ENCODE measurements at regions not wholly inside any gene's neighbourhood (a gene's known extent, or its start where the extent isn't known, plus 50 kb on each side); places are given as distances from the start of the nearest gene placed in this dataset.

DNA sequence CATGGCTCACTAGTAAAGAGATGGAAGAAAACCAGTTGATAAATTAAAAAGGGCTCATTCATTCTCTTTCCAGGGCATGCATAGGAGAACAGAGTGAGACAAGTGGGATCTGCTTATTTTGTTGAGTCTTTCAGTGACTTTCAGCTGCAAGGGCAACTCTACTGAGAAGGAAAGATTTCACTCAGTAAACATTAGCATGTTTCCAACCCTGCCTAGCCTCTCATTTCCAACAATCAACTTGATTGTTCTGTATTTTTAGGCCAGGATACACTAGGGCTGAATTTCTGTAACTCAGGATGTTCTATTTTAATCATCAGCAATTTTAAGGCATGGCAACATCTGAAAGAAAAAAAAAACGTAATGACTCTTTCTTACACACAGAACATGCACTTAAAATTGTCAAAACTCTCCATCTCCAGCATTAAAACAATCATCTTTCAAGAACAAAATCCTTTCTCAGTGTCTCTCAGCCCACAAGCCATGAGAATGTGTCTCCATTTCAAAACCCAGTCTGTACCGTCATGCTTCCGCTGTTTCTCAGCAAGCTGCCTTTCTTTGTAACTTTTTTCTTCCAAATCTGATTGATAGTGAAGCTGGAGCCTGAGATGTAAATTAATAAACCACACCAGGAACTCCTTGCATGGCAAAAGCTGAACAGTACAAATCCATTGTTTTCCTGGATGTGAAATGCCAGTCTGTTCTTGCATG is 147.2 kb upstream of the KLF14 start:
- DNase-seq, result peak in 1 of 2 donors; percentile 0

DNA sequence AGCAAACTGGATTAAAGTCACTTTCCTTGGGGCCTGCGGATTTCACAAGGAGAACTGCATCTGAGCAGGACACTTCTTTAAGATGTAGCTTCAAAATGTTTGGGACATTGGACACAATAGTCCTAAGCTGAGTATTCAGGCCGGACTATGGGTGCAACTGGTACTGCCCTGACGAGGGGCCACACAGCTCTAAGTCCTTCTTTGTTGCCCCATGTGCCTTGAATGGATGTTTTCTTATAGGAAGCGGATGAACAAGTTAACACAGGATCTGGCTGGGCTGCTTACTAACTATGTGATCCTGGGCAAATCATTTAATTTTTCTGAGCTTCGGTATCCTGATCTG is 147.8 kb upstream of the KLF14 start:
- no peak for DNase-seq

GRCh38 chr7:130882396-130882795 is 148.4 kb upstream of the KLF14 start:
- DNase-seq, result no peak

DNA sequence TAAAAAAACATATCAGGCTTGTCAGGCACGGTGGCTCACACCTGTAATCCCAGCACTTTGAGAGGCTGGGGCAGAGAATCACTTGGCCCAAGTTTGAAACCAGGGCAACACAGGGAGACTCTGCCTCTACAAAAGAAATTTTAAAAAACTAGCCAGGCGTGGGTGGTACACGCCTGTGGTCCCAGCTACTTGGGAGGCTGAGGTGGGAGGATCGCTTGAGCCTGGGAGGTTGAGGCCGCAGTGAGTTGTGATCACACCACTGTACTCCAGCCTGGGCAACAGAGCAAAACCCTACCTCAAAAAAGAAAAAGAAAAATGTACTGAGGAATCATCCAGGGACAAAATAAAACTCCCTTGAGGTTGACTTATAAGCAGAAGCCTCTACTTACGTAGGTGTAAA is 149.9 kb upstream of the KLF14 start:
- DNase-seq, result no peak

DNA sequence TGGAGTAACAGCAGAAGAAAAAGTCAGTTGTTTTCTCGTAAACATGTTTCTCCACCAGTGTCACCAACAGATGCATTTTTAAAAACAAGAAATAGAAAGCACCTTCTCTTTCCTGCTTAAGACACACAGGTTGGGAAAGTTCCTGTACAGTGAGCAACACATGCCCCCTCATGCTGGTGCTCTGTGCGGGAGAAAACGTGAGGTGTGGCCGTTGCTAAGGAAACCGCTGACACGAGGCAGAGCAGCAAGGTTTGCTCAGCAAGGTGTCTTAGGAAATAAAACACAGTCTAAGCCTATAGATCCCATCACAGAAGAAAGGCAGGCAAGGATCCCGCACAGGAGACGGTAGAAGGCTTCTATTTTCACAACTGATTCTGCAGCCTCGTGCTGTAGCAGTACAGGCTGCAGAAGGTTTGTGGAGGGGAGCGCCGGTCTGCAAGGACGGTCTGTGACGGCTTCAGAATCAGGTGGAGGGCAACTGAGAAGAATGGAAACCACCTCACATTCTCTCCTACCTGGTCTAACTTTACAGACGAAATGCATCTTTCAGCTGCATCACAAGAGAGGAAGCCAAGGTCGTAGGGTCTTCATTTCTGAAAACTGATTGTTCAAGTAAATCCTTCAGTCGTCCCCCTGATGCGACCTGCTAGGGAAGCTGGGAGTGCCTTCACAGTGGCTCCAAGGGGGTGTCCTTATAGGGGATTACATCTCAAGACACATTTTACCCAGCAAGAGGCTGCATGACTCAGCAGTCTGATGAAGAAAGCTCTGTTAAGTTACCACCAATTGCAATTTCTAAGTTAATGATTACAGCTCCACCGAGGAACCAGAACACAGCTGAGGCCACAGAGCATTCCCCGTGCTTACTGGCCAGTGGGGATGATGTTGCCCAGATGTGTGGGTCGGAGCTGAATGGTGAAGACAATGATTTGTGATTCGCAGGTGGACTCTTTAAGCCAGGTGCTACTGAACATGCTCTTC is 150.7 kb upstream of the KLF14 start:
- DNase-seq, result no peak

DNA sequence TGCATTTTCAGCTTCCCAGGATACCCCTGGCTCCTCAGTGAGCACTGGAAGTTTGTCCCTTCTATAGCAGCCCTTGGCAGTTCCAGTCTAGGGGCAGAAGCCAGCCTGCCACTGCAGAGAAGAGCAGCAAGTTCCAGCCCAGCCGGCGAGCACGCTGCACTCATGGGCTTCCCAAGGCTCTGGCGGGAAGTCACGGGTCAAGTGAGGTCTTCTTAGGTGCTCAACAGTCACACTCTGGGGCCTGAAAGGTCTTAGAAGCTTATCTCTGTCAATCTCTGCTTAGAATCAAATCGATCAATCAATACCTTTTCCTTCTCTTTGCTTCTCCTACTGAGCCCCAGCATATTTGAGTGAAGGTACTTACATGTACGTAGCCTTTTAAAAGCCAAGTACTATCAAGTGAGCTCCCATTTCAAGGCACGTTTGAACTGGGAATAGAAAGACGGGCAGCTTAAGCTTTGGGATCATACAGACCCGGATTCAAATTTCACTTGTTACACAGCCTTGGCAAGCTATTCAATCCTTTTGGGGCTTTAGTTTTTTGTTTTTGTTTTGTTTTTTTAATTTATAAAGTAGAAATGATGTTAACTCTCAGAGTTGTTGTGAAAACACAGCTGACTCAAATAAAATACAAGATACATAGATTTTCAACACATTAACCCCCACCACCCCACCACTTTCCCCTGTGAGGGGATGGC is 152.6 kb upstream of the KLF14 start:
- DNase-seq, result no peak

DNA sequence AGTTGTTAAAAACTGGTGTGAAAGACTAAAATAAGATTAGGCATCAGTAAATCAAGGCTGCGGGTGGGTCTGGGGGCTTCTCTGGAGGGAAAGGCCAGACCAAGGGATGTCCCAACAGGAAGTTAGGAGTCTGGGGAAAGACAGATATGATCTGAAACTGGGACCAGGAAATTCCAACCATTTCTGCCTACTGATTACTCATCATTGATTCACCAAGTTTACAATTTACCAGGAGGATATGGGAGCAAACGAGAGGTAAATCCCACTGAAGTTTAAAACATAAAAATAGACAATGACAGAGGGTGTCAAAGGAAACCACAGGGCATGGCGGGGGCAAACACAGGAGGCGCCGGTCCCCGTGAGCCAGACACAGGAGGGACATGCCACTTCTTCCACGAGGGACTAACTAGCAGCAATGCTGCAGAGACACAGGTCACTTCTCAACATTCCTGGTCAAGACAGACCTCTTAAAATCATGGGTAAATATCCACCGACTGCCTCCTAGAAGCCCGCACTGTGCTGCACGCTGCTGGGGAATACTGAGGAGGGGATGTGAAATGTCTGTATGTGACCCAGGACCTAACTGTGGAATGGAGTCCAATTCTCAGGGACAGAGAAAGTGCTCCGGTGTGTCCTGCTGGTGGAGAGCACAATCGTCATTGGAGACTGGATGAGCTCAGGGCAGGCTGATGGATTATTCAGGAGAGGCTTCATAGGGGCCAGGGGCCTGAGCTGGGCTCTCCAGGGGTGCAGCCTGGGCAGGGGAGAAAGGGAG is 153.4 kb upstream of the KLF14 start:
- no peak for DNase-seq

- DNase-seq, result no peak
Observed at GRCh38 chr7:130887957-130888371, 154.0 kb upstream of the KLF14 start.

DNA sequence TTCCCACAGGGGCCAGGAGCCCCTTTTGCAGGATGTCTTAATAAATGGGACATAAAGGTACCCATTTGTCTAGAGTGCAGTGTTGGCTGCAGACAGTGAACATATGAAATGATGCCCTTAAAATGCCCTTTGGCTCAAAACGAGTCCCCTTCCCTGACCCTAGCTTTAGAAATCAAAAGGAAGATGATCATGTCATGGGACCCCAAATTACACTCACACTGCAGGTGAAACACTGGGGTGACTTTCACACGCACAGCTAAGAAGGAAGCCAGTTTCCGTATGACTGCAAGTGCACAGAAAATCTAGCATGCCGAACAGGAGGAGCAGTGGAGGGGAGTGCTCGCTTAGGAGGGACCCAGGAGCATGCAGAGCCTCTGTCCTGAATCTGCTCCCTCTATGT is 154.5 kb upstream of the KLF14 start:
- DNase-seq, result no peak

DNA sequence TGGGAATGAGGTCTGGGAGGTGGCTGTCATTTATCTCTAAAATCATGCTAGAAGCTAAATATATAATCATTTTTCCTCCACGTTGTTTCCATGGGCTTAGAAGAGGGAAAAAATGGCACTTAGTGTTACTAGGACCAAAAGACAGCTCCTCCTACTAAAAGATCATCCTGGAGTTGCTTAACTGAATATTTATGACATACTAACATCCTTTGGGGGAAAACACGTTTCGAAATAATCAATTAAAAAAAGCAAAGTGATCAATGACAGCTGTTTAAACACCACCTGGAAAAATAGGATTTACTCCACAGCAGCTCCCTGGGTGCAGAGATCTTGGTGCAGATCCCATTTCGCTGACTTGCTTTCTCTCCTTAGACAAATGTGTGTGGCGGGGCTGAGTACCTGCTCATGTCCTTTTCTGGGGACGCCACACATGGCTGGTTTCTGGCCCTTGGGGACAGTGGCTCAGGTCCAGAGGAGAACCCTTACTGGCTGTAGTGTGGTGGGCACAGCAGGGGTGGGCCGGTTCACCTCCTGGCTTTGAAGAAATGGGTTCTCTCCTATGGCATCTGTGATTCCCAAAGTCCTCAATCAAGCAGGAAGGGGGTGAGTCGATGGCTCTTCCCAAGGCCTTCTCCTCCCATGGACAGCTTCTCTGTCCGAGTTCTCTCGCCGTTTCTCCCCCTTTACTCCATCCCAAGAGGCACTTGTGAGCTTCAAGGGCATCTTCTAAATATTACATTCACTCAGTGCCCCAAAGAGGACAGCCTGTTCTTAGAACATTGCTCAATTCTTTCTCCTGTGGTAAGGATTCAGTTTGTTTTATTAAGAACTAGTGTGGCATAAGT is 156.4 kb upstream of the KLF14 start:
- no peak for DNase-seq

DNA sequence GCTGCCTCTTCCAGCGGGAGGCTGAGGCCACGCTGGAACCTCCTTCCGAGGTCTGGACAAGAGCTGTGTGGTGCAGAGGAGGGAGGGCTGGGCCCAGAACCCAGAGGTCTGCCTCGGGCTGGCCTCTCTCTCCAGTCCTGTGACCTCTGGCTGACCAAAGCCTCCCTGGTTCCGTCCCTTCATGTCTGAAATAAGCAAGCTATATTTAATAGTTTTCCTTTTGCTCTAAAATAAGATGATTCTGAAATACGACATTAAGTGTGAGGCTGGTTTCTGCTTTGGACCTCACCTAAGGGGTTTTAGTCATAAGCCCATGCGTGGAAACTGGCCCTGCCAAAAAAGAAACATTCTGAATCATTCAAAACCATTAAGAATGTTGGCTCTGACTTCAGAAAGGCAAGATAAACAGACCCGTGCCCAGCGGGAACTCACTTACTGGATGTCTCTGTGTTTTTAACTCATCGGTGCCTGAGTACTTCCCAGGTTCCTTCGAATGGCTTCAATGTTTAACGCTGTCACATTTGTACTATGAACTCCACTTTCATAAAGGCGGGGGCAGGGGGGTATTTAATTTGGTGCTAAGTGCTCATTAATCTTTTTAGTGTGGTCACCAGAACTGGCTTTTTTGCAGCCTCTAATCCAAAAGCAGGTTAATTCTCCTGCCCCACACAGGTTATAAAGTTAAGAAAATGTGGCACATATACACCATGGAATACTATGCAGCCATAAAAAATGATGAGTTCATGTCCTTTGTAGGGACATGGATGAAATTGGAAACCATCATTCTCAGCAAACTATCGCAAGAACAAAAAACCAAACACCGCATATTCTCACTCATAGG is 157.5 kb upstream of the KLF14 start:
- no peak for DNase-seq

DNA sequence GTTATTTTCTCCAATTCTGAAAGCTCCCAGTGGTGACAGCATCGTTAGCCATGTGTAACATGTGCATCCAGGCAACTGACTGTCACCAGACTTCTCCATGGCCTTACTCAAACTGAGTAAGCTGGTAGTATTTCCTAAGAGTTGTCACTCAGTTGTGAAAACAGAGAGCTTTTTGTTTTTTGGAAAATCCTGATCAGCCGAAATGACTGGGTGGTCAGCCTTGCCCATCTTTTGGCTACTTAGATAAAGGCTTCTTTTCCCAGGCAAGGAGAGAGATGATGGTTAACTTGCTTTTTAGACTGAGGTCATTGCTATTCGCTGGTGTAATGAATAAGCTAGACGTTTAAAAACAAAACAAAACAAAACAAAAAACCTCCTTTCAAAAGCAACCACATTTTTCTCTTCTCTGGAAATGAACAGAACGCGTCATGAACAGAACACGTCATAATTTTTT is 159.5 kb upstream of the KLF14 start:
- no peak for DNase-seq

- DNase-seq, result no peak
Observed at GRCh38 chr7:130894146-130894908, 160.3 kb upstream of the KLF14 start.

- no peak for DNase-seq
Observed at GRCh38 chr7:130894909-130895750, 161.1 kb upstream of the KLF14 start.

DNA sequence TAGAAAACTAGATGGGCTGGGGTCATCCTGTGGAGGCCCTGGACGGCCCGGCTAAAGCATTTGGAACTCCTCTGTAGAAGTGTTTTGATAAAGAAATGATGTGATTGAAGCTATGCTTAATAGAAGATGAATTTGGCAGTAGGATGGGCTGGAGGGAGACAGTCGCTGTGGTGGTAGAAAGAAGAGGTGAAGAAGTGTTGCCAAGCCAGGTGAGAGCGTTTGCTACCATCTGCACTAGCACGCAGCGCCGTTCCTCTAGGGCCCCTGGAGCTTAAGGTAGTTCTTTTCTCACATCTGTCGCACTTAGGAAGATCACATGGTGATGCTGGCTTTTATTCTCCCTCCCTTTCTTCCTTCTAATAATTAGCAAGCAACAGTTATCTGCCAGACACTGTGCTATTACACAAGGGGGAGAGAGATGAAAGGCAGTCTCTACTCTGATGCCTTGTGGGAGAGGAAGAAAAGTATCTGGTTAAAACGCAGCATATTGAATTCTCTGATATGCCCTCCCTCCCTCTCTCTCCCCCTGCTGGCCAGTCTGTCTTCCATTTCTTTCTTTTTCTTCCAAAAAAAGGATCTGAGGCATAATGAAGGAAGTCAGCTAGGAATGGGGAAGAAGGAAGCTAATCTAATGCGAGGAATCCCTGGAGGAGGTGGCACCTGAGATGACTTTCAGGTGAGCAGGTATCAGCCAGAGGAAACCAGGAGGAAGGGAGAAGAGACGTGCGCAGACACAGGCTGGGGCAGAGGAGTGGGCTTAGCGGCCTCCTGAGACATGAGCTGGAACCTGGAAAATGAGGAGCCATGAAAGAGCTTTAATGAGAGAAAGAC is 162.3 kb upstream of the KLF14 start:
- no peak for DNase-seq

DNA sequence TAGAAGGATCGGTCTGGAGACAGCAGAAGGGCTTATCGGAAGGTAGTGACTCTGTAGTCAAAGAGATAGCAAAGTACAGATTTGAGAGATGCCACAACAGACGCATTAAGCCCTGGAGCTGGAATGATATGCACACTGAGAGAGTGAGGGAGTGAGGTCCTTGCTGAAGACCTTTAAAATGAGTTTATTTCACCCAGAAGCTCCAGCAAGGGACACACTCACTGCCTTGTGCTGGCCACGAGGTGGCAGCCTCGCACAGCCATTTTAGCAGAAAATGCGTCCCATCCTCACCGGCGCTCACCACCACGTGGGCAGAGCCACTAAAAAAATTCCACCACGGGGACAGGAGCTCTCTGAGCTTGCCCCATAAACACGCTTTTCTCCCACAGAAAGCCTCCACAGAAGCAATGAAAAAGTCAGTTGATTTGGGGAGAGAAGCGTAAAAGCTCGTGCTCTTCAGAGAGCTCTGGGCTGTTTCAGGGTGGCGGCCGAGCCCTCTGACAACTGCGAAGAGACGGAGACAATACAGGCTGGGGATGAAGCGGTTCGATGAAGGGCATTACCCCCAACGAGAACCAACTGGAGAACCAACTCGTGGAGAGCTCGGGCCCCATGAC is 163.0 kb upstream of the KLF14 start:
- DNase-seq, result peak; percentile 75 to 78
